SK-N-SH treated with all-trans-retinoic acid at 6 μM for 48 hours (cell line): ENCODE measurements at regions not wholly inside any gene's neighbourhood (a gene's known extent, or its start where the extent isn't known, plus 50 kb on each side); places are given as distances from the start of the nearest gene placed in this dataset.

Source experiments
- ARNTL ChIP-seq: fragments of 450-650 bp; formaldehyde crosslinking; IDR thresholded peaks from 2 replicates; pipeline ENCODE4 v1.5.0; 2020; ENCODE audit warnings: low read depth, mild to moderate bottlenecking, moderate library complexity, borderline replicate concordance
- BACH2 ChIP-seq: fragments of 250-450 bp; sonication (Bioruptor Pico); IDR thresholded peaks from 2 replicates; pipeline ENCODE4 v1.9.0; 2021; ENCODE audit warnings: mild to moderate bottlenecking, borderline replicate concordance
- ISL1 ChIP-seq: fragments of 250-450 bp; sonication (Bioruptor Pico); IDR thresholded peaks from 2 replicates; pipeline ENCODE4 v2.1.2; 2022; ENCODE audit warnings: mild to moderate bottlenecking, moderate library complexity
- OSR1 ChIP-seq: fragments of 250-450 bp; sonication (Bioruptor Pico); IDR thresholded peaks from 2 replicates; pipeline ENCODE4 v1.8.0; 2022; ENCODE audit warnings: moderate library complexity, mild to moderate bottlenecking, inconsistent platforms
- RARB ChIP-seq: fragments of 250-450 bp; sonication (Bioruptor Pico); IDR thresholded peaks from 2 replicates; pipeline ENCODE4 v1.8.0; 2021; ENCODE audit warnings: mild to moderate bottlenecking, moderate library complexity
- SNAI2 ChIP-seq: fragments of 250-450 bp; sonication (Bioruptor Pico); IDR thresholded peaks from 2 replicates; pipeline ENCODE4 v1.5.0; 2020; ENCODE audit warnings: mild to moderate bottlenecking, moderate library complexity
- ZC3H10 ChIP-seq: fragments of 250-450 bp; sonication (Bioruptor Pico); IDR thresholded peaks from 2 replicates; pipeline ENCODE4 v1.5.1; 2021; ENCODE audit warnings: mild to moderate bottlenecking, moderate library complexity
- ZFP3 ChIP-seq: fragments of 250-450 bp; sonication (Bioruptor Pico); IDR thresholded peaks from 2 replicates; pipeline ENCODE4 v1.5.0; 2020; ENCODE audit warnings: mild to moderate bottlenecking, moderate library complexity
- ZFP30 ChIP-seq: fragments of 450-650 bp; formaldehyde crosslinking; IDR thresholded peaks from 2 replicates; pipeline ENCODE4 v1.5.0; 2022; ENCODE audit warnings: mild to moderate bottlenecking, moderate library complexity
- ZNF565 ChIP-seq: fragments of 450-650 bp; formaldehyde crosslinking; conservative IDR thresholded peaks from 2 replicates; pipeline ENCODE4 v1.5.0; 2020; ENCODE audit warnings: low read depth, mild to moderate bottlenecking, moderate library complexity
- TF ChIP-seq, protein P1 (sequence below): fragments of 250-450 bp; sonication (Bioruptor Pico); IDR thresholded peaks from 2 replicates; pipeline ENCODE4 v1.5.1; 2021; ENCODE audit warnings: mild to moderate bottlenecking, moderate library complexity
- TF ChIP-seq, protein P2 (sequence below): fragments of 250-450 bp; sonication (Bioruptor Pico); IDR thresholded peaks from 2 replicates; pipeline ENCODE4 v1.8.0; 2021; ENCODE audit warnings: low read depth, mild to moderate bottlenecking, moderate library complexity, borderline replicate concordance
- TF ChIP-seq, protein P3 (sequence below): fragments of 250-450 bp; sonication (Bioruptor Pico); IDR thresholded peaks from 2 replicates; pipeline ENCODE4 v1.8.0; 2020; ENCODE audit warnings: mild to moderate bottlenecking, moderate library complexity, borderline replicate concordance
- TF ChIP-seq, protein P4 (sequence below): fragments of 250-450 bp; sonication (Bioruptor Pico); IDR thresholded peaks from 2 replicates; pipeline ENCODE4 v1.5.1; 2020; ENCODE audit warnings: low read depth, mild to moderate bottlenecking, moderate library complexity

DNA sequence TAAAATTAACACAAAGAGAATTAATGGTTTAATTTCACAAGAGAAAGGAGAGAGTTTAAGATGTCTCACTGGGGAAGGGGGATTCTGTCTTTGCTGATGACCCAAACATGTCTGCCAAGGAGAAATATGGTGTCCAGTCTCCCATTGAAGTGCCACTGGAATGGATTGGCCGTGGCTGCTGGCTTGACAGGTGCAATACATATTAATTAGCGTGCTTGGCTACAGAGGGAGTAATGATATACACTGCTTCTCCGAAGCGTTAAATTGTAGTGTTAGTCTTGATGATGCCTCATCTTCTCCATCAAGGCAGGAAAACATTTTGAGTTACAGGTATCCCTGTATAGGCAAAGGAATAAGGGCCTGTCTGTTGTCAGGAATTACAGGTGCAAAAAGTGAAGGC is 393.4 kb upstream of the TMPO start:
- no peak for TF ChIP-seq OSR1
- TF ChIP-seq, protein P1, sequence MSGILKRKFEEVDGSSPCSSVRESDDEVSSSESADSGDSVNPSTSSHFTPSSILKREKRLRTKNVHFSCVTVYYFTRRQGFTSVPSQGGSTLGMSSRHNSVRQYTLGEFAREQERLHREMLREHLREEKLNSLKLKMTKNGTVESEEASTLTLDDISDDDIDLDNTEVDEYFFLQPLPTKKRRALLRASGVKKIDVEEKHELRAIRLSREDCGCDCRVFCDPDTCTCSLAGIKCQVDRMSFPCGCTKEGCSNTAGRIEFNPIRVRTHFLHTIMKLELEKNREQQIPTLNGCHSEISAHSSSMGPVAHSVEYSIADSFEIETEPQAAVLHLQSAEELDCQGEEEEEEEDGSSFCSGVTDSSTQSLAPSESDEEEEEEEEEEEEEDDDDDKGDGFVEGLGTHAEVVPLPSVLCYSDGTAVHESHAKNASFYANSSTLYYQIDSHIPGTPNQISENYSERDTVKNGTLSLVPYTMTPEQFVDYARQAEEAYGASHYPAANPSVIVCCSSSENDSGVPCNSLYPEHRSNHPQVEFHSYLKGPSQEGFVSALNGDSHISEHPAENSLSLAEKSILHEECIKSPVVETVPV (CRISPR knock-in tag): no peak
- TF ChIP-seq, protein P2, sequence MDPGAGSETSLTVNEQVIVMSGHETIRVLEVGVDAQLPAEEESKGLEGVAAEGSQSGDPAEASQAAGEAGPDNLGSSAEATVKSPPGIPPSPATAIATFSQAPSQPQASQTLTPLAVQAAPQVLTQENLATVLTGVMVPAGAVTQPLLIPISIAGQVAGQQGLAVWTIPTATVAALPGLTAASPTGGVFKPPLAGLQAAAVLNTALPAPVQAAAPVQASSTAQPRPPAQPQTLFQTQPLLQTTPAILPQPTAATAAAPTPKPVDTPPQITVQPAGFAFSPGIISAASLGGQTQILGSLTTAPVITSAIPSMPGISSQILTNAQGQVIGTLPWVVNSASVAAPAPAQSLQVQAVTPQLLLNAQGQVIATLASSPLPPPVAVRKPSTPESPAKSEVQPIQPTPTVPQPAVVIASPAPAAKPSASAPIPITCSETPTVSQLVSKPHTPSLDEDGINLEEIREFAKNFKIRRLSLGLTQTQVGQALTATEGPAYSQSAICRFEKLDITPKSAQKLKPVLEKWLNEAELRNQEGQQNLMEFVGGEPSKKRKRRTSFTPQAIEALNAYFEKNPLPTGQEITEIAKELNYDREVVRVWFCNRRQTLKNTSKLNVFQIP (CRISPR knock-in tag): no peak
- no peak for TF ChIP-seq ZFP30 (CRISPR knock-in tag)
- TF ChIP-seq, protein P3, sequence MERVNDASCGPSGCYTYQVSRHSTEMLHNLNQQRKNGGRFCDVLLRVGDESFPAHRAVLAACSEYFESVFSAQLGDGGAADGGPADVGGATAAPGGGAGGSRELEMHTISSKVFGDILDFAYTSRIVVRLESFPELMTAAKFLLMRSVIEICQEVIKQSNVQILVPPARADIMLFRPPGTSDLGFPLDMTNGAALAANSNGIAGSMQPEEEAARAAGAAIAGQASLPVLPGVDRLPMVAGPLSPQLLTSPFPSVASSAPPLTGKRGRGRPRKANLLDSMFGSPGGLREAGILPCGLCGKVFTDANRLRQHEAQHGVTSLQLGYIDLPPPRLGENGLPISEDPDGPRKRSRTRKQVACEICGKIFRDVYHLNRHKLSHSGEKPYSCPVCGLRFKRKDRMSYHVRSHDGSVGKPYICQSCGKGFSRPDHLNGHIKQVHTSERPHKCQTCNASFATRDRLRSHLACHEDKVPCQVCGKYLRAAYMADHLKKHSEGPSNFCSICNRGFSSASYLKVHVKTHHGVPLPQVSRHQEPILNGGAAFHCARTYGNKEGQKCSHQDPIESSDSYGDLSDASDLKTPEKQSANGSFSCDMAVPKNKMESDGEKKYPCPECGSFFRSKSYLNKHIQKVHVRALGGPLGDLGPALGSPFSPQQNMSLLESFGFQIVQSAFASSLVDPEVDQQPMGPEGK (CRISPR knock-in tag): no peak
- TF ChIP-seq RARB (CRISPR knock-in tag): no peak
- TF ChIP-seq ISL1: no peak
- no peak for TF ChIP-seq ZNF565 (CRISPR knock-in tag)
- no peak for TF ChIP-seq ARNTL
- TF ChIP-seq ZC3H10: no peak
- no peak for TF ChIP-seq ZFP3 (CRISPR knock-in tag)
- no peak for TF ChIP-seq BACH2 (CRISPR knock-in tag)
- no peak for TF ChIP-seq SNAI2 (CRISPR knock-in tag)
- TF ChIP-seq, protein P4, sequence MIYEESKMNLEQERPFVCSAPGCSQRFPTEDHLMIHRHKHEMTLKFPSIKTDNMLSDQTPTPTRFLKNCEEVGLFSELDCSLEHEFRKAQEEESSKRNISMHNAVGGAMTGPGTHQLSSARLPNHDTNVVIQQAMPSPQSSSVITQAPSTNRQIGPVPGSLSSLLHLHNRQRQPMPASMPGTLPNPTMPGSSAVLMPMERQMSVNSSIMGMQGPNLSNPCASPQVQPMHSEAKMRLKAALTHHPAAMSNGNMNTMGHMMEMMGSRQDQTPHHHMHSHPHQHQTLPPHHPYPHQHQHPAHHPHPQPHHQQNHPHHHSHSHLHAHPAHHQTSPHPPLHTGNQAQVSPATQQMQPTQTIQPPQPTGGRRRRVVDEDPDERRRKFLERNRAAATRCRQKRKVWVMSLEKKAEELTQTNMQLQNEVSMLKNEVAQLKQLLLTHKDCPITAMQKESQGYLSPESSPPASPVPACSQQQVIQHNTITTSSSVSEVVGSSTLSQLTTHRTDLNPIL (CRISPR knock-in tag): no peak
